Stomach (tissue), 8 donors: ENCODE measurements at regions not wholly inside any gene's neighbourhood (a gene's known extent, or its start where the extent isn't known, plus 50 kb on each side); places are given as distances from the start of the nearest gene placed in this dataset.

Experiments
- DNase-seq, 2 donors: peaks; one replicate each; pipeline versions ENCODE4 v3.0.0 to v3.0.0-alpha.2; 2013 to 2019
- H3K27ac ChIP-seq, 5 donors: fragments of 200-600 bp in 4 of 5; sonication (generic) in 4 of 5; one replicate each; pipeline ENCODE4 v1.5.1; 2013 to 2019; ENCODE audit warnings: mild to moderate bottlenecking in 1 of 5, moderate library complexity in 1 of 5
- H3K27me3 ChIP-seq, 3 donors: fragments of 200-600 bp; sonication (generic); one replicate each; pipeline ENCODE4 v1.5.1; 2017 to 2019; ENCODE audit warnings: mixed run types in 1 of 3
- H3K36me3 ChIP-seq, 4 donors: fragments of 200-600 bp; sonication (generic); 1 replicate in 3 of 4; 2 replicates in 1 of 4; pipeline ENCODE4 v1.5.1; 2016 to 2019
- H3K4me1 ChIP-seq, 4 donors: fragments of 200-600 bp; sonication (generic); one replicate each; pipeline ENCODE4 v1.5.1; 2016 to 2019
- H3K4me3 ChIP-seq, 4 donors: fragments of 200-600 bp; sonication (generic) in 3 of 4; one replicate each; pipeline ENCODE4 v1.5.1; 2016 to 2019; ENCODE audit warnings: mild to moderate bottlenecking in 1 of 4
- H3K9me3 ChIP-seq, 4 donors: fragments of 200-600 bp; sonication (generic); one replicate each; pipeline ENCODE4 v1.5.1; 2016 to 2019
- EP300 ChIP-seq: sonication (generic); formaldehyde crosslinking; IDR thresholded peaks from one replicate; pipeline ENCODE4 v1.6.1; 2017; ENCODE audit warnings: antibody characterized with exemption
- POLR2A ChIP-seq, 4 donors: fragments of 450-650 bp; IDR thresholded peaks; one replicate each; pipeline ENCODE4 v1.6.1; 2016; ENCODE audit warnings: antibody characterized with exemption in 4 of 4, control low read depth in 2 of 4, mild to moderate bottlenecking in 1 of 4, moderate library complexity in 1 of 4
- POLR2AphosphoS5 ChIP-seq, 3 donors: sonication (generic); formaldehyde crosslinking; IDR thresholded peaks; one replicate each; pipeline ENCODE4 v1.6.1; 2016; ENCODE audit warnings: antibody characterized with exemption in 3 of 3
- WGBS, 5 donors: extraction: QIAGEN DNeasy Blood & Tissue Kit in 3 of 5; methylation state at CpG; one replicate each; pipeline versions ENCODE4 v1.1.5 to v1.1.7; 2013 to 2018; 5-methylcytosine and 5-hydroxymethylcytosine counted together
- intact Hi-C: fragments of 100-400 bp; cut with DNase I; formaldehyde crosslinking; loops from one replicate; pipeline ENCODE4 v1.15.1; 2023; ENCODE audit warnings: low total_unique reads
- TF ChIP-seq, protein P1 (sequence below), 7 experiments: fragments of 450-650 bp in 4 of 7; fragments of 200-600 bp in 3 of 7; sonication (generic) in 3 of 7; IDR thresholded peaks; one replicate each; pipeline ENCODE4 v1.5.1; 2016 to 2019; ENCODE audit warnings: antibody characterized with exemption in 7 of 7, control low read depth in 2 of 7, mild to moderate bottlenecking in 1 of 7
- donor health status: healthy with polysubstance abuse.
- donor health status: Bipolar disorder and iron deficiency.
- donor health status: healthy.

DNA sequence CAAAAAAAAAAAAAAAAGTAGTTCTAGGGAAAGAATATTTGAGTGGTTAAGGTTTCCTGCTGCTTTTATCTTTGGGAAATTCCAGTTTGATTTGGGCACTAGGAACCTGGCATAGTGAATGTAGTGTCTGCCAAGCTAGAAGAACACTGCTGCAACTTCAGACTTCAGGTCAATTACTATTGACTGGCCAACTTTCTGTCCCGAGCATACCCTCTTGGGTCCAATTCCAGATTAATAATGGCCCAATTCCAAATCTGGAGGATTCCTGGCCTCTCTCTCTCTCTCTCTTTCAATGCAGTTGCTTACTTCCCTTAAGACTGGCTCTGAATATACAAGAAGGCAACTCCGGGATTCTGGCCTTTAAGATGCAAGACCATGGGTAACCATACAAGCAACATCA is 74.9 kb downstream of the ANKEF1 start:
- intact Hi-C loops, result no loop called here
- H3K36me3 ChIP-seq, result no peaks in the 10 kb centered on the region
- peaks cover 0 to 8% (median 0%) of the 10 kb centered on the region in 4 donors for H3K9me3 ChIP-seq
- H3K27me3 ChIP-seq, result no peaks in the 10 kb centered on the region
- H3K27ac ChIP-seq, result peak overlapping the region in 1 of 5 donors; percentile 10
- no peak overlapping the region for H3K4me3 ChIP-seq
- peaks cover 10 to 24% (median 16%) of the 10 kb centered on the region in 4 donors for H3K4me1 ChIP-seq
- no peak for DNase-seq
- 40 to 60% (median 53%) methylated on average over 2 of the region's 2 CpGs for WGBS, 5 donors
- no peak for TF ChIP-seq POLR2A (IDR thresholded peaks at IDR 0.05)
- no peak for TF ChIP-seq EP300
- TF ChIP-seq POLR2AphosphoS5 (IDR thresholded peaks at IDR 0.05), result no peak
- TF ChIP-seq, protein P1, sequence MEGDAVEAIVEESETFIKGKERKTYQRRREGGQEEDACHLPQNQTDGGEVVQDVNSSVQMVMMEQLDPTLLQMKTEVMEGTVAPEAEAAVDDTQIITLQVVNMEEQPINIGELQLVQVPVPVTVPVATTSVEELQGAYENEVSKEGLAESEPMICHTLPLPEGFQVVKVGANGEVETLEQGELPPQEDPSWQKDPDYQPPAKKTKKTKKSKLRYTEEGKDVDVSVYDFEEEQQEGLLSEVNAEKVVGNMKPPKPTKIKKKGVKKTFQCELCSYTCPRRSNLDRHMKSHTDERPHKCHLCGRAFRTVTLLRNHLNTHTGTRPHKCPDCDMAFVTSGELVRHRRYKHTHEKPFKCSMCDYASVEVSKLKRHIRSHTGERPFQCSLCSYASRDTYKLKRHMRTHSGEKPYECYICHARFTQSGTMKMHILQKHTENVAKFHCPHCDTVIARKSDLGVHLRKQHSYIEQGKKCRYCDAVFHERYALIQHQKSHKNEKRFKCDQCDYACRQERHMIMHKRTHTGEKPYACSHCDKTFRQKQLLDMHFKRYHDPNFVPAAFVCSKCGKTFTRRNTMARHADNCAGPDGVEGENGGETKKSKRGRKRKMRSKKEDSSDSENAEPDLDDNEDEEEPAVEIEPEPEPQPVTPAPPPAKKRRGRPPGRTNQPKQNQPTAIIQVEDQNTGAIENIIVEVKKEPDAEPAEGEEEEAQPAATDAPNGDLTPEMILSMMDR (IDR thresholded peaks at IDR 0.05), result no peak

DNA sequence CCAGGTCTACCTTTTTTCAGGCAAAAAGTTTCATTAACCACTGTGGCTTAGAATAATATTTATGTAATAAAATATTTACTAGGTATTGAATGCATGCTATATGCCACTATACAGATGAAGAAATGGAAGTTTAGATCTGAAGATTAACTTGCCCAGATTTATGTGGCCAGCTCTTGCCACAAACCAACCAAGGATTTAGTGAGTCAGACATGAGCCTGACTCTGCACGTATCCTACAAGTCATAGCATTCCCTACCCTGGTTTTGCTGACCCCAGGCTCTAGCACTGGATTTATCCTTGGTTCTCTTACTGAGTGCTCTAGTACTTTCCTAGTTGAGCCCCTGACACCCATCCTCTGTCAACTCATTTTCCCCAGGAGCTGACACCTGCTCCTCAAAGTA is 75.4 kb downstream of the ANKEF1 start:
- intact Hi-C loops, result no loop called here
- Histone ChIP-seq H3K36me3 (no peaks in the 10 kb centered on the region), H3K4me1 (peaks cover 10 to 24% (median 16%) of the 10 kb centered on the region in 4 donors), H3K4me3 (no peak overlapping the region), H3K9me3 (peaks cover 0 to 8% (median 0%) of the 10 kb centered on the region in 4 donors), H3K27ac (peak overlapping the region in 3 of 5 donors; percentile 10 to 67 (median 13)), H3K27me3 (no peaks in the 10 kb centered on the region)
- WGBS, 5 donors, result 67 to 85% (median 76%) methylated on average over 1 of the region's 1 CpG
- no peak for DNase-seq
- TF ChIP-seq, protein P1 (IDR thresholded peaks at IDR 0.05), result no peak
- no peak for TF ChIP-seq POLR2A (IDR thresholded peaks at IDR 0.05)
- TF ChIP-seq EP300, result no peak
- no peak for TF ChIP-seq POLR2AphosphoS5 (IDR thresholded peaks at IDR 0.05)

DNA sequence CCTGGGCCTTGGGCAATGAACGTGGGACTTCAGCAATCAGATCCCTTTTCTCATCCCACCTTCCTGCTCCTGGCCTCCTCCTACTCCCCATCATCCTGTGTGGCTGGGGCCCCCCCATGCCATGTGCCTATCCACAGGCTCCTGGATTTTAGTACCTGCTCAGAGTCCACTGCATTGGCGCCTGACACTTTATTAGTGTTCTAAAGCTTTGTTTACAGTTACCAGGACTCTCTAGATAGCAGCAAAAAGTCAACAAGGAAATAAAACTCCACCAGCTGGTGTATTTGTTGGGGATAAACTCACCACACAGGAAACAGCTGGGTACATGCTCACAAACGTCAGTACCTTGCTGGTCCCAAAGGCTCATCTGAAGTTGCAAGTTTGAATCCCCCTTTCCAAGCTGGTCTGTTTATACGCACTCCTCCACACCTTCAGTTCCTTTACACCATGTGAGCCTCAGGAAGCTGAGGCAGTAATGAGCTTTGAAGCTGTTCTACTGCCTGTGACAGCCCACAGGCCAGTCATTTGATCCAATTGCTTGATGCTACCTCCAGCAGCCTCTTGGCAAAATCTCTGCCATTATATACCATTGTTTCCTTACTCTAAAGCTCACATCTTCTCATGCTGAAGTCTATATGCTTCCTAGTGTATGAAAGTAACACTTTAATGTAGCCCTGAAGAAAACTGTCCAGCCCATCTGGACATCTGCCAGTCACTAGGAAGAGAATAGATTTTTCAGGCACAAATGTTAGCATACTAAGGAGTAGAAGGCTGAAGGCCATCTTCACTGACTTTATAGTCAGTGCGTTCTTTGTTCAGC is 76.6 kb downstream of the ANKEF1 start:
- peaks cover 10 to 24% (median 16%) of the 10 kb centered on the region in 4 donors for H3K4me1 ChIP-seq
- no peaks in the 10 kb centered on the region for H3K36me3 ChIP-seq
- H3K27ac ChIP-seq, result peak overlapping the region; percentile 15 to 67 (median 39)
- no peak for TF ChIP-seq EP300
- TF ChIP-seq POLR2A (IDR thresholded peaks at IDR 0.05), result no peak
- TF ChIP-seq POLR2AphosphoS5 (IDR thresholded peaks at IDR 0.05), result peak; percentile 12 to 79 (median 45)
- TF ChIP-seq, protein P1 (IDR thresholded peaks at IDR 0.05), result no peak
- peak; percentile 44 to 70 for DNase-seq
- peaks cover 0 to 8% (median 0%) of the 10 kb centered on the region in 4 donors for H3K9me3 ChIP-seq
- intact Hi-C loops, result no loop called here
- no peak overlapping the region for H3K4me3 ChIP-seq
- WGBS, 5 donors, result 29 to 43% (median 35%) methylated on average over 5 of the region's 5 CpGs
- H3K27me3 ChIP-seq, result no peaks in the 10 kb centered on the region

DNA sequence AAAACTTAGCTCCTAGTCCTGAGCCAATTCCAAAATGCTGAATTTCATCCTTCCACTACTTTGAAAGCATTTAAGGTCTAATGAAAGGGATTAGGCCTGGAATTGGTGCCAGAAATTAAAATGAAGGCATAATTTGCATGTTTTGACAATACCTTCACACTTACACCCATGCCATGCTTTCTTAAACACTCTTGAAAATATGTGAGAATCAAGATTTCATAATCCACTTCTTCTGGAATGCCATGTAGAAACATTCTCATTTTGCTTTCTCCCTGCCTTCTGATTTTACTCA is 77.1 kb downstream of the ANKEF1 start:
- Histone ChIP-seq H3K4me1 (peaks cover 10 to 24% (median 16%) of the 10 kb centered on the region in 4 donors), H3K27me3 (no peaks in the 10 kb centered on the region), H3K9me3 (peaks cover 0 to 3% (median 0%) of the 10 kb centered on the region in 4 donors), H3K4me3 (no peak overlapping the region), H3K36me3 (no peaks in the 10 kb centered on the region), H3K27ac (peak overlapping the region in 4 of 5 donors; percentile 15 to 67 (median 44))
- intact Hi-C loops, result no loop called here
- no peak for TF ChIP-seq POLR2A (IDR thresholded peaks at IDR 0.05)
- no peak for DNase-seq

GRCh38 chr20:10113746-10114145 is 79.0 kb downstream of the ANKEF1 start:
- H3K4me1 ChIP-seq, result peaks cover 10 to 24% (median 16%) of the 10 kb centered on the region in 4 donors
- H3K27me3 ChIP-seq, result no peaks in the 10 kb centered on the region
- no peak for DNase-seq
- H3K27ac ChIP-seq, result no peak overlapping the region
- H3K4me3 ChIP-seq, result no peak overlapping the region
- intact Hi-C loops, result no loop called here
- TF ChIP-seq POLR2AphosphoS5 (IDR thresholded peaks at IDR 0.05) (no peak), EP300 (no peak), POLR2A (IDR thresholded peaks at IDR 0.05) (no peak)
- TF ChIP-seq, protein P1 (IDR thresholded peaks at IDR 0.05), result no peak
- no peaks in the 10 kb centered on the region for H3K9me3 ChIP-seq
- H3K36me3 ChIP-seq, result no peaks in the 10 kb centered on the region
